Stromal cell of bone marrow (primary cell): ENCODE measurements at regions not wholly inside any gene's neighbourhood (a gene's known extent, or its start where the extent isn't known, plus 50 kb on each side); places are given as distances from the start of the nearest gene placed in this dataset.
"Not testable (repeated sequence)": the region's sequence is repeated elsewhere in the genome, so short reads cannot be mapped to it uniquely, and the experiment has no call there.

Experiments
- DNase-seq: peaks from one replicate; pipeline ENCODE4 v3.0.0-alpha.2; 2012; ENCODE audit warnings: low read depth

- no peak for DNase-seq
Measured at GRCh38 chr22:23437779-23438178, 142.3 kb downstream of the IGLL1 start.

- not testable (repeated sequence) for DNase-seq
Measured at GRCh38 chr22:23437107-23437395, 143.0 kb downstream of the IGLL1 start.

DNA sequence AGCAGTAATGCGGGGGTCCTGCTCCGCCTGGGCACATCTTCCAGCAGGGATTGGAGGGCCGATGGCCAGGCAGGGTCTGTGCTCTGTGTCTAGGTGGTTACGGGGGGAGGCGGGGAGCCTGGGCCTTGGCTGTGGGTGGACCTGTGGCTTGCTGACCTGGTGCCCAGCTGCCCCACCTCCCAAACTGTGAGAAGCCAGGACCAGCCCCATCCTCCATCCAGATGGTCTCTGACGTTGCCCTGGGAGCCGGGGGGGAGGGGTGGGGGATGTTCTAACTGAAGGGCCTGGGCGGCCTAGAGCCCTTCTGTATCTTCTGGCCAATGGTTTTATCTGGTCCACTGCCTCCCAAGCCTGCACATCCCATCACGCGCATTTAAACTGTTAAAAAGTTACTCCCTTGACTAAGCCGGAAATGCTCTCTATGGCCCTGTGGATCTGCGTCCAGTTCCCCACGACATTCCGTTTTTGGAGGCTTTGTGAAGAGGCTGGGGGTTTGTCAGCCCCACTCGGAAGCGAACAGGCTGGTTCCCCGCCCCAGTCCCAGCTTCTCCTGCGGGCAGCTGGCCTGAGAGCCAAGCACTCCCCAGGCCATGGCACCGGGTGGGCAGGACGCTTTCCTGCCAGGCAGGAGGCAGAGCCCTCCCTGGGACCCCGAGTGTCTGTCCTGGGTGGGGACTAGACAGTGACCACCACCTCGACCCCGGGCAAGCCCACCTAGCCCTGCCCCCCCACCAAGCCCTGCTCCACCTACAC, 143.6 kb downstream of the IGLL1 start:
- not testable (repeated sequence) for DNase-seq

GRCh38 chr22:23435186-23435585, 144.9 kb downstream of the IGLL1 start:
- not testable (repeated sequence) for DNase-seq

DNA sequence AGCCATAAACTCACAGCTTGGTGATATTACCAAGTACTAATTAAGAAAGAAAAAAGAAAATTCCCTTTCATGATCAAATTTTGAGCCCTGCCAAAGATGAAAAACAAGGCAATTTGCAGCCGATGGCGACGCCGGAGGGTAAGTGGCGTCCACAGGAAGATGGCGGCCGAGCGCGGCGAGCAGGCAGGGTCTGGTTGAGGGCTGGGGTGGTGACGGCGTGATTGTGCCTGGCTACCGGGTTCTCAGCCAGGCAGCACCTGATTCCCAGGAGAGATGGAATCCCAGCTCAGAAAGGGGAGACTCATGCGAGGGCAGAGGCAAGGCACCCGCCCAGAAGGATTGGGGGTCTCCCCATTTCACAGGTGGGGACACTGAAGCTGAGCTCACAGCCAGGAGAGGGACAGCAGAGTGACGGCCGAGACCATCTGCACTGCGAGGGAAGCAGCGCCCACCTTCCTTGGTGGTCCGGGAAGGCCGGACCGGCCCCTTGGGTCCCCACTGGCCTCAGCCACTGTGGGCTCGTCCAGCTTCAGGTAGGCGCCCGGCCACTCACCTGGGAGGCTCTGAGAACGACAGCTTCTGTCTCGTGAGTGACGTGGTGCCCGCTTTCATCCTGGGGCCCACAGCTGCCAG, 145.8 kb downstream of the IGLL1 start:
- not testable (repeated sequence) for DNase-seq

- not testable (repeated sequence) for DNase-seq
Measured at GRCh38 chr22:23433127-23434005, 146.7 kb downstream of the IGLL1 start.

- DNase-seq, result not testable (repeated sequence)
Measured at GRCh38 chr22:23432719-23433118, 147.4 kb downstream of the IGLL1 start.

DNA sequence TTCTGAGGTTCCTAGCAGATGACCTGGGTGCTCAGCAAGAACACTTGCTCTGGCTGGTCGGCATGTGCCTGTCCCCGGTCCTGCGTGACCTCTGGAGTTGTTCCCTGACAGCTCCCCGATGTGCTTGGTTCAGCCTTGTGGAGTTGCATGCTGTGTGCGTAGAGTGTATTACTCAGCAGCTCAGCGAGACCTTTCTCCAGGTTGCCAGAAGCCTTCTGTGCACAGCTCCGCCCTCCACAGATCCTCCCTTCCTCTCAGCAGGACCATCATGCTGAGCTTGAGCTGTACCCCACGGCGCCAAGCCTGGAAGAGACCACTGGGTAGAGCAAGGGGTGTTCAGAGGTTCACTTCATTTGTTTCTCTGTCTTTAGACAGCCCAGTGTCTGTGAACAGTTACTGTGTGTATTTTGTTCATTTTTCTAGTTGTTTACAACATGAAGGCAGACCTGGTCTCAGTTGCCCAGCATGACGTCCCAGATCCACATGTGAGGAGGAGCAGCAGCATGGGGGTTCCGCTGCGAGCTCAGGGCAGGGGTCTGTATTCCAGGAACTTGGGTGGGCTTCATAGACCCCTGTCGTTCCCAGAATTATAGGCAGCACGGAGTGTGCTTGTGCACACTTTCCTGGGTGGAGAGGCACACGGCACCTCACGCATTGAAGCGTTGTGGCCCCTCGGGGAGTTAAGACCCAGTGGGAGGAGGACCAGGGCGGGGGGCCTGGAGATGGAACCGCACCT, 148.6 kb downstream of the IGLL1 start:
- DNase-seq, result no peak

DNA sequence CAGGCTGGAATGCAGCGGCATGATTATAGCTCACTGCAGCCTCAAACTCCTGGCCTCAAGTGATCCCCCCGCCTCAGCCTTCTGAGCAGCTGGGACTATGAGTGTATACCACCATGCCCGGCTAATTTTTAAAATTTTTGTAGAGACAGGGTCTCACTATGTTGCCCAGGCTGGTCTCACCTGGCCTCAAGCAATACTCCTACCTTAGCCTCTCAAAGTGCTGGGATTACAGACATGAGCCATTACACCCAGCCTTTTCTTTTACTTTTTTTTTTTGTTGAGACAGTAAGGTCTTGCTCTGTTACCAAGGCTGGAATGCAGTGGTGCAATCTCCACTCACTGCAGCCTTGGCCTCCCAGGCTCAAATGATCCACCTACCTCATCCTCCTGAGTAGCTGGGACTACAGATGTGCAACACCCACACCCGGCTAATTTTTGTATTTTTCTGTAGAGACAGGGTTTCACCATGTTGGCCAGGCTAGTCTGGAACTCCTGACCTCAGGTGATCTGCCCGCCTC, 155.5 kb downstream of the IGLL1 start:
- not testable (repeated sequence) for DNase-seq

- DNase-seq, result no peak
Measured at GRCh38 chr22:23424031-23424430, 156.1 kb downstream of the IGLL1 start.

DNA sequence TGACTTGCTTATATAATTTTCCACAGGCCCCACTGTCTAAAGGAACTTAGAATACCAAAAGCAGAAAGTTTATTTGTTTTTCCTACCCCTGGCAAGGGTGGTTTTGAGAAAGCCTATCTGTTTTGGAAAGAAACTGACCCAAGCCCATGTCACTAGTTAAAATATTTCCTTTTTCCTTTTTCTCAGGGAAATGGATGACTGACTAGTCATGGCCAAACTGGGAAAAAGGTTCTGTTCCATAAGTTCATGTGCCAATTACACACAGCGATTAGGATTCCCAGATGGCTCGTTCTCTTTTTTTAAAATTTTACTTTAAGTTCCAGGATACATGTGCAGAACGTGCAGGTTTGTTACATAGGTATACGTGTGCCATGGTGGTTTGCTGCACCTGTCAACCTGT, 157.8 kb downstream of the IGLL1 start:
- DNase-seq, result not testable (repeated sequence)

DNA sequence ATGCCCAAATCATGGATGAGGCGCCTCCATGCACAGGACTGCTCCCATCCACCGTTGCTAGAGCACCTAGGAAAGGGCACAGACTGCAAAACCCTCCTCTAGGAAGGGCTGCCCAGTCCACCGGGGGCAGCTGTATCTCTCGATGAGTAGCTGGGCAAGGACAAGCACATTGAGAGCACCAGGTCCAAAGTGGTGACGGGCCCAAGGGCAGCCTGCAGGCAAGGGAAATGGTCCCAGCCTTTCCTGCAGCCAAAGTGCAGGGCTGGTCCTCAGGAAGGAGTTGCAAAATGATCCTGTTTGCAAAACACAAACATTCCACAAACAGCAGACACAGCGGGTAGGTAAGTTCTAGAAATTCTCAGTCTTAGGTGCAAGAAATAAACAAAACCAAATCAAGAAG, 158.8 kb downstream of the IGLL1 start:
- DNase-seq, result not testable (repeated sequence)

- no peak for DNase-seq
Measured at GRCh38 chr22:23419931-23420330, 160.2 kb downstream of the IGLL1 start.

DNA sequence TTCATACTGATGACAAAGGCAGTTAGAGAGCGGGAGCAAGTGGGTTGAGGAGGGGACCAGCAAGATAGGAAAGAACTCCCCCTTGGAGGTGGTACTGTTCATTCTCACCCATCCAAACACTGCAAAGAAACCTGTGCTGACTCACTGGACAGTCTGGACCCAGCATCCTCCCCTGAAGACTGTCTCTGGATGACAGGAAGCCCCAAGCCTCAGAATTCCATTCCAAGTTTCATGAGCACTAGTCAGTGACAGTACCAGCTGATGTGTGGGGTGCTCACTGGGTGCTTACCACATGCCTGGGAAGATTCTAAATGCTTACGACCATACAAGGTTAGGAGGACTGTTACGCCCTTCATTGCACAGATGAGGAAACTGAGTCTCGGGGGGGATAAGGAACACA, 160.9 kb downstream of the IGLL1 start:
- no peak for DNase-seq

- DNase-seq, result no peak
Measured at GRCh38 chr22:23418159-23418788, 161.8 kb downstream of the IGLL1 start.

DNA sequence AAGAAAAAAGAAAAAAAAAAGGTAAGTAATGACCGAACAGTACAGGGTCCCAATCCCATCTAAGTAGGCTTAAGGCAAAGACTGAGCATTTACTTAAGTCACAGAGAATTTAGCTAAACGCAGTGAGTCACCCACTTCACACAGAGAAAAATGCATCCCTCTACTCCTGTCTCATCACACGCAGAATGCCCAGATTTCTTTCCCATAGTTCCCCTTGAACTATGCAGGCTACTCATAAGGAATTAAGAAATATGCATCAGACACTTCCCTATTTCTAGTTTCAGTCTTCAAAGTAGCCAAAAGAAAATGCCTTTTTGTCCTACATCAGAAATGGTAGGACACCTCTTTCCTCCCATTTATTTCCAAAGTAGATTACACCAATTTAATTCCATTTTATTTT, 162.8 kb downstream of the IGLL1 start:
- peak; percentile 4 for DNase-seq

DNA sequence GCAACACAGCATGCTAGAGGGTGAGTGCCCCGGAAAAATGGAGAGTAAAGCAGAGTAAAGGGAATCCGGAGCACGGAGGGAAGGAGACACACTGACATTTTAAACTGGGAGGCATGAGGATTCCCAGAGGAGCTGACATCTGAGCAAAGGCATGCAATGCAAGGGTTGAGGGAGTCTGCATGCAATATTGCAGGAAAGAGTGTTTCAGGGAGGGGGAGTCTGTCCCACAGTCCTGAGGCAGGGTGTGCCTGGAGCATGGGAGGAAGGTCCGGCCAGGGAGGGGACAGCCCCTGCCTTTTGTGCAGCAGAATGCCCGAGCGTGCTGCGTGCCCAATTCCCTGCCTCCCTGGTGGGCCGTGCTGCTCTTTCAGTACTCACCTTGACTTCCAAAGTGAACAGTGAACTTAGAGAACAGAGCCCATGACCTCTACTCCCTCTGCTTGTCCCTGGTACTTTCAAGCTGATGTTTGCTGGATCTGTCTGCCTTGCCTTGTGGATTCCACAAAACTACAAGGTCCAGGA, 163.9 kb downstream of the IGLL1 start:
- not testable (repeated sequence) for DNase-seq

DNA sequence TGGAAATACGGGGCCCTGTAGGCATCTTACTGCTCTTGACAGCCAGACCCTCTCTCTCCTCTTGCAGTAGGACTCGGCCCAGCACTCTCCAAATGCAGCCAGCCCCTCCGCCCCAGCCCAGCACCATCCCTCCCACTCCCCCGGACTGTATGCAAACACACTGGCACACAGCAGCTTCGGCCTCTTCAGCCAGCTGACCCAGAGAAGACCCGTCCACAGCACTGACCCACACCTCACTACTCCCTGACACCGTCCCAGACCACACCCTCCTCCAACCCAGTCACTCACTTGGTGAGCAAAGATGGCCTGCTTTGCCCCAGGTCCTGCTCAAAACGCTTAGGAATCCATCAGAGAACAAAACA, 164.6 kb downstream of the IGLL1 start:
- no peak for DNase-seq

DNA sequence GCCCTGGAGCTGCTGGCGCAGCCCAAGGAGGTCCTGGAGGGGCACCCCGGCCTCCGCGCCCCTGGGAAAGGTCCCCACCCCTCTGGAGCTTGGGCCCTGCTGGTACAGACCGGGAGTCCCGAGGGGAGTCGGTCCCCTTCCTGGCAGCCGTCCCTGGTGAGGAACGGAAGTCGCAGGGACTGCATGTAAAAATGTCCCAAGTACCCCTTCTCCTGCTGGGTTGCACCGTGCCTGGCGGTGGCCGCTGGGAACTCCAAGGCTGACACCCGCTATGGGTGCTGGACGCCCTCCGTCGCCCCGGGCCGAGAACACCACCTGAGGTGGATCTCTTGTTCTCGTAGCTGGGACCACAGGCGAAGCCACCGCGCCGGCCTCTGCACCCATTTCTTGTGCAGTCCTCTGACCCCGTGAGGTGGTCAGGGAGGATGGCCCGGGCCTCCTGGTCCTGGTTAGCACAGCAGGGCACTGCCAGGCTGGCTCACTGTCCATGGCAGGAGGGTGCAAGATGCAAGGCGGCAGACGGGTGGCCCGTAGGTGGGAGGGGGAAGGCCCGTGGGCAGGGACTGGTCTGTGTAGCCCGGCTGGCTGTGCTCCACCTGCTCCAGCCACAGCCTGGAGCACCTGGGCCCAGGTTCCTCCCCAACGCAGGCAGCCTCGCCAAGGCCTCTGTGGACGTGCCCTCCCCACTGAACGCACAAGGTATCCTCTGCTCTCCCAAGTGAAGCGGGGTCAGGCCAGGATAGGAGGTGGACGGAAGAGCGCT, 165.2 kb downstream of the IGLL1 start:
- DNase-seq, result no peak

GRCh38 chr22:23411739-23412138, 168.4 kb downstream of the IGLL1 start:
- DNase-seq, result no peak

- DNase-seq, result no peak
Measured at GRCh38 chr22:23410411-23410810, 169.7 kb downstream of the IGLL1 start.
